GM04504 (cell line): ENCODE measurements at regions not wholly inside any gene's neighbourhood (a gene's known extent, or its start where the extent isn't known, plus 50 kb on each side); places are given as distances from the start of the nearest gene placed in this dataset.

Source experiments
- DNase-seq: peaks from one replicate; pipeline ENCODE4 v3.0.0-alpha.2; 2012; ENCODE audit warnings: low read depth

- DNase-seq = no peak
These were observed 168.3 kb downstream of the NR4A2 start for GRCh38 chr2:156164091-156164720.

- no peak for DNase-seq
These were observed 173.7 kb downstream of the NR4A2 start for GRCh38 chr2:156158808-156159207.

- DNase-seq = no peak
These were observed 174.9 kb downstream of the NR4A2 start for GRCh38 chr2:156157670-156158069.

GRCh38 chr2:156156580-156156979 lies 175.9 kb downstream of the NR4A2 start:
- no peak for DNase-seq

GRCh38 chr2:156155319-156155718 lies 177.2 kb downstream of the NR4A2 start:
- DNase-seq = no peak

GRCh38 chr2:156151351-156151750 lies 181.2 kb downstream of the NR4A2 start:
- DNase-seq = no peak

- no peak for DNase-seq
These were observed 184.8 kb downstream of the NR4A2 start for GRCh38 chr2:156147594-156148330.

GRCh38 chr2:156145976-156146375 lies 186.5 kb downstream of the NR4A2 start:
- no peak for DNase-seq

GRCh38 chr2:156145469-156145868 lies 187.1 kb downstream of the NR4A2 start:
- DNase-seq = no peak

GRCh38 chr2:156136566-156136965 lies 196.0 kb downstream of the NR4A2 start:
- no peak for DNase-seq

- DNase-seq = no peak
These were observed 197.6 kb downstream of the NR4A2 start for GRCh38 chr2:156134887-156135286.

- no peak for DNase-seq
These were observed 199.6 kb downstream of the NR4A2 start for GRCh38 chr2:156132941-156133340.

- no peak for DNase-seq
These were observed 200.4 kb downstream of the NR4A2 start for GRCh38 chr2:156132130-156132529.

GRCh38 chr2:156129227-156129626 lies 203.3 kb downstream of the NR4A2 start:
- no peak for DNase-seq

GRCh38 chr2:156125018-156125417 lies 207.5 kb downstream of the NR4A2 start:
- DNase-seq = no peak

GRCh38 chr2:156124458-156124857 lies 208.1 kb downstream of the NR4A2 start:
- no peak for DNase-seq

- DNase-seq = no peak
These were observed 213.6 kb downstream of the NR4A2 start for GRCh38 chr2:156118753-156119416.

- no peak for DNase-seq
These were observed 216.4 kb downstream of the NR4A2 start for GRCh38 chr2:156116113-156116512.

- peak; percentile 0 for DNase-seq
These were observed 217.2 kb downstream of the NR4A2 start for GRCh38 chr2:156115338-156115737.

GRCh38 chr2:156112323-156112722 lies 220.2 kb downstream of the NR4A2 start:
- no peak for DNase-seq

- no peak for DNase-seq
These were observed 221.6 kb downstream of the NR4A2 start for GRCh38 chr2:156110890-156111289.

- no peak for DNase-seq
These were observed 233.1 kb downstream of the NR4A2 start for GRCh38 chr2:156099382-156099781.

- DNase-seq = no peak
These were observed 234.0 kb downstream of the NR4A2 start for GRCh38 chr2:156098506-156098905.
